GM18867 (cell line): ENCODE measurements at regions not wholly inside any gene's neighbourhood (a gene's known extent, or its start where the extent isn't known, plus 50 kb on each side); places are given as distances from the start of the nearest gene placed in this dataset.
"Not testable (repeated sequence)": the region's sequence is repeated elsewhere in the genome, so short reads cannot be mapped to it uniquely, and the experiment has no call there.

Experiments
- ATAC-seq: cut with Tn5 transposase; IDR thresholded peaks from one replicate; pipeline ENCODE4 v1.9.1; 2021; ENCODE audit warnings: mild to moderate bottlenecking, moderate library complexity; ENCODE audit not compliant: unreplicated experiment

DNA sequence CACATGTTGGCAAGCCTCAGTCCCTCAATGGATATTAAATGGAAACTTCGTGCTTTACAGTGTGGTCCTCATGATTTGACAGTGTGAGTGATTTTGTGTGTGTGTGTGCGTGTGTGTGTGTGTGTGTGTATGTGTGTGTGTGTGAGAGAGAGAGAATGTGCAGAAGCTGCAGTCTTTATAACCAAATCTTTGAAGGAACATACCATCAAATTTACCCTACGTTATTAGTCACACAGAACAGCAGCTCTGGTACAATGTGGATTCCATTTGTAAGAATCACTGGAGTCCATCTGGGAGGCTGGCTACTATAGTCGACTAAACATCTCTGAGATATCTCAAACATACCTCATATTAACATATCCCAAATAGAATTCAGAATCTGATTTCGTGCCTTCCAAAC lies 928.0 kb upstream of the POT1 start:
- ATAC-seq: no peak

DNA sequence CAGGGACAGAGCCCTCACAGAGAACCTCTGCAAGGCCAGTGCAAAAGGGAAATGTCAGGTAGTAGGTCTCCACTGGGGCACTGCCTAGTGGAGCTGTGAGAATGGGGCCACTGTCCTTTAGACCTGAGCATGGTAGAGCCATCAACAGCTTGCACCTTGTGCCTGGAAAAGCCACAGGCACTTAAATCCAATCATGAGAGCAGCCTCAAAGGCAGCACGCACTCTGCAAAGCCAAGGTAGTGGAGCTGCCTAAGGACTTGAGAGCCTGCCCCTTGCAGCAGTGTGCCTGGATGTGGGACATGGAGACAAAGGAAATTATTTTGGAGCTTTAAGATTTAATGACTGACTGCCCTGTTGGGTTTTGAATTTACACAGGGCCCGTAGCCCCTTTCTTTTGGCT lies 918.5 kb upstream of the POT1 start:
- ATAC-seq: no peak

DNA sequence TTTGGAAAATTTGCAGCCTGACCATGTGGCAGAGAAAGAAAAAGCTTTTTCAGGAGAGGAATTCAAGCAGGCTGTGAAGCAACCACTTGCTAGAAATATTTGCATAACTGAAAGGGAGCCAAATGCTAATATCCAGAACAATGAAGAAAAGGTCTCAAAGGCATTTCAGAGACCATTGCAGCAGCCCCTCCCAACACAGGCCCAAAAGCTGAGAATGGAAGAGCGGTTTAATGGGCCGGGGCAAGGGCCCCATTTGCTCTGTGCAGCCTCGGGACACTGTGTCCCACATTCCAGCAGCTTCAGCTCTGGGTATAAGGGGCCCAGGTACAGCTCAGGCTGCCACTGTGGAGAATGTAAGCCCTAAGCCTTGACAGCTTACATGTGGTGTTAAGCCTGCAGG lies 918.1 kb upstream of the POT1 start:
- ATAC-seq: no peak

GRCh38 chr7:125847055-125847454 lies 917.4 kb upstream of the POT1 start:
- ATAC-seq: no peak

DNA sequence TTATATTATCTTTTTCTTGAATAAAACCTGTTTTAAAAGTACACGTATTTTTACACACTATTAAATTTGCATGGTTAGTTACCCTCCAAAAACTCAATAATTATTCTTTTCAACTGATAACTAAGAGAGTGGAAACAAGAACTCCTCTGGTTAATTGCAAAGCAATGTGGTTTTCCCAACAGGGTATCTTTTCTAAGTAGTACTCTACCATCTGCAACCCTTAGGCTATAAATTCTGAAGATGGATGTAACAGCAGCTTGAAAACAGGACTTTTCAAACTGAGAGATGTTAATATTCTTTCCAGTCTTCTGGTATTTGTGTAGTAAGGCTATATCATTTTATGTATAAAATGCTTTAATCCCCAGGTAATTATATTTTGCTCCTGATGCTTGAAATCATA lies 916.1 kb upstream of the POT1 start:
- no peak for ATAC-seq

DNA sequence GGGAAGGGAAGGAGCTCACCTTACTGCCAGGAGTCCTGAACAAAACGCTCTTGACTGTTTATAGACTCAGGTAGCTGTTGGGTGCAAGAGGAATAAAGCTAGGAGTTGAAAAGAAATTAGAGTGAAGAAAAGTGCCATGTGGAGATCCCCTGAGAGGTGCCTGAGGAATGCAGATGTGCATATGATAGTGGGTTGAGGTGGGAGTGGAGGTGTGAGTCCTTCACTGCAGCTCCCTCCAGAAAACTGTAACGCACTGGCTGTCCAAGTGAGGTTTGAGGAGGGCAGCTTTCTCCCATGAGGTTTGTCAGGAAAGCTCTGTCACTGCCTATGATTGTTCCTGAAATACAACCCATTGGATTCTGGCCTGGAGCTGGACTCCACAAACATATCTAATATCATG lies 904.8 kb upstream of the POT1 start:
- no peak for ATAC-seq

DNA sequence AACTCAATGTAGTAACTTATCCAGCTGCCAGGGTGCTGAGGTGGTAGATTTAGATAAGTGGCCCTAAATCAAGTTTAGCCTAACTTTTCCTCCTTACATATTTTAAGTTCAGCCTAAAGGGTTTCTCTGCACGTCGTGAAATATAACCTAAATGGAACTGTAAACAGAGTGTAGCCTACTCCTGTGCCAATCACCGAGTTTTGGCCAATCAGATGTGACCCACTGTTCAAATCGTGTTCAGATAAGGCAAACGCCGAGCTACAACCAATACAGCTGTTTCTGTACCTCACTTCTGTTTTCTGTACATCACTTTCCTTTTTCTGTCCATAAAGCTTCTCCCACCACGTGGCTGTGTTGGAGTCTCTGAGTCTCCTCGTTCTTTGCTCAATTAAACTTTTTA lies 904.2 kb upstream of the POT1 start:
- ATAC-seq: no peak

- no peak for ATAC-seq
These were observed 901.1 kb upstream of the POT1 start for GRCh38 chr7:125830743-125831142.

DNA sequence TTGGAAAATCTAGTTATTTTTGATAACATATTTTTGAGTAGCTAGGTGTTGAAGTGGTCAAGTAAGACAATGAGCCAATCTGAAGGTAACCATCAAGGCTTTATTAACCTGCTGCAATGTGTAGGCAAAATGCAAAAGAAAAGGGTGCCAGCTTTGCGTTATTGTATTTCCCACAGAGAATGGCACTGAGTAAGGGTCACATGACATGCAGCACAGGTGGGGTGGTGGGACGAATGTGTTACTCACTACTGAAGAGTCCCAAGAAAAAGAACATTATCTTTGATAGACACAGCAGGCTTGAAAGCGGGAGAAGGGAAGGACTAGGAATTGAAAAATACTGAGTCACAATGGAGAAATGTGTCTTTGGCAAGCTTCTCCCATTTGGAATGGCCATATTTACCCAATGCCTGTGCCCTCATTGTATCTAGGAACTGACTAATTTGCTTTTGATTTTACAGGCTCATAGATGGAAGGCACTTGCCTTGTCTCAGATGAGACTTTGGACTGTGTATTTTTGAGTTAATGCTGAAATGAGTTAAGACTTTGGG lies 898.6 kb upstream of the POT1 start:
- ATAC-seq: no peak

DNA sequence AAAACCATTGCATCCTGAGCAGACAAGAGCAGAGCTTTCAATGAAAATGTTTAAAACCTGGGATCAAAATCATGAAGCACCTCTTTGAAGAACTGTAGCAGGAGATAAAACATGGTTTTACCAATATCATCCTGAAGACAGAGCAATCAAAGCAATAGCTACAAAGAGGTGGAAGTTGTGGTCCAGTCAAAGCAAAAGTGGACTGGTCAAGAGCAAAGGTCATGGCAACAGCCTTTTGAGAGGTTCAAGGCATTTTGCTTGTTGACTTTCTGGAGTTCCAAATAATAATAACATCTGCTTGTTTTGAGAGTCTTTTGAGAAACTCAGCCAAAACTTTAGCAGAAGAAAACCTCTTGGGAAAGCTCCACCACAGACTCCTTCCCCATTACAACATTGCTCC lies 893.9 kb upstream of the POT1 start:
- no peak for ATAC-seq

DNA sequence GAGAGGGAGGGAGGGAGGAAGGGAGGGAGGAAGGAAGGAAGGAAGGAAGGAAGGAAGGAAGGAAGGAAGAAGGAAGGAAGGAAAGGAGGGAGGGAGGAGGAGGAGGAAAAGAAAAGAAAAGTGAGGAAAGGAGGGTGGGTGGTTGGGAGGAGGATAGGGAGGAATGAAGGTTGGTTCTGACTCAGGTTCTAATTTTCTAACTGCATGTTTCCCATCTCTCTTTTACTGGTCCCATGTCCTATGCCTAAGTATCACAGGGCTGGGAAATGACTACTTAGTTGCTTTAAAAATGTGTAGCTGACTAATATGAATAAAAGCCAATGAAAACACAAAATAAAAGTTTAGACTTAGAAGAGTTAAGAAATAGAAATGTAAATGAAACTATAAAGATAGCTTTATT lies 890.9 kb upstream of the POT1 start:
- ATAC-seq: no peak

DNA sequence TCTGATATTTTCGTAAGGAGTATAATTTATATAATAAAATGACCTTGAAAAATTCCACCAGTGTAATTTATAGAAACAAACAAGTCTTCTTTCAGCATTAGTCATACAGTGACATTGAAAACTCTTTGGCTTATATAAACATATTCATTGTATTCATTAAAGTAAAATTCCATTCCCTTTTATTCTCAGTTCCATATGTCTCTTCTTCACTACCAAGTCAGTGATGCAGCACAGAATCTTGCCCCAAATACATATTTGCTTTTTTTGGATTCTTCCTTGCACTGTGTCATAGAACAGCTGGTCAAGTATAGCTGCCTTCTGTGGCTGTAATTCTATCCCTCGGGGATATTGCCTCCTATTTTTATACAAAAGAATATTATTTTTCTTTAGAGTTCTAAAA lies 884.5 kb upstream of the POT1 start:
- no peak for ATAC-seq

GRCh38 chr7:125806491-125806890 lies 876.9 kb upstream of the POT1 start:
- not testable (repeated sequence) for ATAC-seq

DNA sequence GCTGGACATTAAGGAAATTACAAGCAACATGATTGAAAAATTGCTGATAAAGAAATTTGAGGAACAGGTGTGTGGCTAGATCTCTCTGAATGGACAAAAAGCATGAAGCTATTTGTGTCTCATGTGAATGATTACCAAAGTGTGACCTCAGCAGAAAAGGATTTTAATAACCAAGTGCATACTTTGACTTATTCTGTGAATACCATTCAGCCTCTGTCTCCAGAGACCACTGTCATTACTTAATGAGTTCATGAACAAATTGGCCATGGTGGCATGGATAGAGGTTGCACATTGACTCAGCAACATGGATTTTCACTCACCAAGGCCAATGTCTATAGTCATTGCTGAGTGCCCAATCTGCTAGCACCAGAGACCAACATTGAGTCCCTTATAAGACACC lies 874.6 kb upstream of the POT1 start:
- ATAC-seq: no peak

DNA sequence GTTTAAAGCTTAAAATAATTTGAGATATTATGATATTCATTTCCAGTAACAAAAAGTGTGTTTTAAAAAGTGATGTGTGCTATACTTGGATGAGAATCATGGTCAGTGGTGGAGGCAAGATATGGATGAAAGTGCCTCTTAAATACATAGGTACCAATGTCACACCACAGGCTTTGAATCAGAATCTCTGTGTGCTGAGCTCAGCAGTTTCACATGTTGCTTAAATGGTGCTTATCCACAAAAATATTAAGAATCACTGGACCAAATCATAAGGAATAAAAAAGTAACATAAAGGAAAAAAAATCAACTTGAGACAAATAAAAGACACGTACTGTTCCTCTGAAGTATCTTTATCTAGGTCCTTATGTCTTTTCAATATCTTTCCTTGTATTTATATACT lies 850.5 kb upstream of the POT1 start:
- no peak for ATAC-seq

- no peak for ATAC-seq
These were observed 845.7 kb upstream of the POT1 start for GRCh38 chr7:125775317-125775716.

- ATAC-seq: no peak
These were observed 843.6 kb upstream of the POT1 start for GRCh38 chr7:125773113-125773785.

DNA sequence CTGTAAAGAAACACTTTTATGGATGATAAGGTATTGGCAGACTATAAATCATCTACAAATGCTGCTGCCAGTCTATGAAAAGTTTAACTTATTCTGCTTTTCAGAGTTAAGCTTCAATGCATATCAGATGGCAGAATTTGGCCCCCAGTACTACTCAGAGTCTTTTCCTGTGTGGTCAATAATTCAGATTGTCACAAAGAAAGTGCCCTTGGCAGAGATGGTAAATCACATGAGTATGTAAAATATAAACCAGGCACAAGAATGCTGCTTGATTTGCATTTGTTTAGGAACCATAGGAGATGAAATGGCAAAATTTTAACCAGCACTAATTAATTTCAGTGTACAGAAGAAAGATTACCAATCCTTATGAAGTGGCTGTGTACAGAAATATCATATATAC lies 818.3 kb upstream of the POT1 start:
- ATAC-seq: no peak

DNA sequence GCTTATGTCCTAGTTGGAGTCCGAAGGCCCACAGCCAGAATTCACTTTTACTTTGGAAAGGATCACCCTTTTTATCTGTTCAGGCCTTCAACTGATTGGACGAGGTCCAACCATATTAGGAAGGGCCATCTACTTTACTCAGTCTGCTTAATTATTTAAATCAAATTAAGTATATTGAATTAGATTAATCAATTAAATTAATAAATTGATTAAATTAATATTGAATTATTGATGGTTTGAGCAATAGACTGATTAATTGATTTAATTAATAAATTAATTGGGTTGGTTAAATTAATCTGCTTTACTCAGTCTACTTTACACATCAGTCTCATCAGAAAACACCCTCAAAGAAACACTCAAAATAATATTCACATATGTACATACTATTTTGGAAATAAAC lies 816.9 kb upstream of the POT1 start:
- no peak for ATAC-seq

GRCh38 chr7:125727215-125727614 lies 797.6 kb upstream of the POT1 start:
- ATAC-seq: no peak

GRCh38 chr7:125695626-125696025 lies 766.0 kb upstream of the POT1 start:
- ATAC-seq: no peak

DNA sequence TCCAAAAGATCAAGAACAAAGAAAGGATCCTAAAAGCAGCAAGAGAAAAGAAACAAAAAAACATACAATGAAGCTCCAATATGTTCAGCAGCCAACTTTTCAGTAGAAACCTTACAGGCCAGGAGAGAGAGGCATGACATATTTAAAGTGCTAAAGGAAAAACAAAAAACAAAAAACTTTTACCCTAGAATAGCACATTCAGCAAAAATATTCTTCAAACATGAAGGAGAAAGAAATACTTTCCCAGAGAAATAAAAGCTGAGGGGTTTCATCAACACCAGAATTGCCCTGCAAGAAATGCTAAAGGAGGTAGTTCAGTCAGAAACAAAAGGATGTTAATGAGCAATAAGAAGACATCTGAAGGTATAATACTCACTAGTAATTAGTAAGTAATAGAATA lies 753.5 kb upstream of the POT1 start:
- no peak for ATAC-seq

- ATAC-seq: no peak
These were observed 751.9 kb upstream of the POT1 start for GRCh38 chr7:125681508-125681907.
